Hematopoietic multipotent progenitor cell (in vitro differentiated cells): ENCODE measurements at regions not wholly inside any gene's neighbourhood (a gene's known extent, or its start where the extent isn't known, plus 50 kb on each side); places are given as distances from the start of the nearest gene placed in this dataset.

Experiments used
- DNase-seq, 3 donors: peaks; one replicate each; pipeline ENCODE4 v3.0.0-alpha.2; 2011 to 2015; ENCODE audit warnings: low read depth in 2 of 3, low spot score in 2 of 3

DNA sequence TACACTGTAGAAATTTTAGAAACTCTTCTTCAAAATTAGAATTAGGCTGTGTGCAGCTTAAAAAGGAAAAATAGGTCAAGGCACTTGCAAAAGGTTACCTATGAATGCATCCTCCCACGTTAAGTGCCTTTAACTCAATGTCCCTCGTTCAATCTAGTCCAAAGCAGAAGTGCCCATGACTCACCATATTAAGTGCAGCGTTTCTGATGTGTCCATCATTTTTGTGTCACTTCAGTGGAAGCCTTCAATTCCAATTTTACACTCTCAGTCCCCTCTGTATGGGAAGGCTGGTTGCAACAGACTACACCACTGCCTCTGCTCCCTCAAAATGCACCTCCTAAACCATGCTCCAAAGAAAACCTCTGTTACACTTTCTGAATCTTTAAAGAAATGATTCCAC lies 53.4 kb downstream of the FOXB1 start:
- no peak for DNase-seq

DNA sequence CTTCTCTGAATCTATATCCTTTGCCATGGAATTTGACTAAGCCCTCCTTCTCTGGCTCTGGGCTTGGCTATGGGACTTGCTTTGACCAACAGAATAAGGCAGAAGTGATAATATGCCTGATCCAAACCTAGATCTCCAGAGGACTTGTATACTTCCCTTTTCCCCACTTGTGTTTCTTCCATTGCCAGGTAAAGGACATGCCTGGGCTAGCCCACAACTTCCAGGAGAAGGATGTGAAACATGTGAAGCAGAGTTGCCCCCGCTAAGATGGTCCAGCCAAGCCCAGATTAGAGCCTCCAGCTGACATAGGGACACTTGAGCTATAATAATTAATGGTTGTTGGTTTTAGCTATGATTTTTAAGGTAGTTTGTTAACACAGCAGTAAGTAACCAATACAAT lies 55.1 kb downstream of the FOXB1 start:
- DNase-seq: no peak

DNA sequence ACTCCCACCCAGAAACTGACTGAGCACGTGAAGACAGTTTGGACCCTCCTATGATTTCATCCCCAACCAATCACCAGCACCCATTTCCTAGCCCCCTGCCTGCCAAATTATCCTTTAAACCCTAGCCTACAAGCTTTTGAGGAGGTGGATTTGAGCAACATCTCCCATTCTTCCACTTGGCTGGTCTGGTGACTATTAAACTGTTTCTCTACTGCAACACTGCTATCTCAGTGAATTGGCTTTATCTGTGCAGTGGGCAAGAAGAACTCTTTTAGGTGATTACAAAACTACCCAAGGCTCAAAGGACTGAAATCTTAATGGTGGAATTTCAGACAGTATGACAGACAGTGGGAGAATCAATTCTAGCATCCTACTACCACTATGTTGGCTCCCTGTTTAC lies 57.6 kb downstream of the FOXB1 start:
- DNase-seq: no peak

DNA sequence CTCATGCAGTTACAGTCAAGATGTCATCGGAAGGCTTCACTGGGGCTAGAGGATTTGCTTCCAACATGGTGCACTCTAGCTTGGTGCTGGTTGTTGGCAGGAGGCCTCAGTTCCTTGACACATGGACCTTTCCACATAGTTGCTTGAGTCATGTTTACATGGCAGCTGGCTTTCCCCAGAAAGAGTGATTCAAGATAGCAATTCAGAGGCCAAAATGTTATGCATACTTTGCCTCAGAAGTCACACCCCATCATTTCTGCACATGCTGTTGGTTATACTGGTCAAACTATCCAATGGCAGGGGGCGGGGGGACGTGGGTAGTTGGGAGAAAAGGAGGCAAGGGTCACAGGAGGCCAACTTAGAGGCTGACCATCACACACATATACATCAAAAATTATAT lies 58.7 kb downstream of the FOXB1 start:
- DNase-seq: no peak

GRCh38 chr15:60065951-60066350 lies 61.8 kb downstream of the FOXB1 start:
- no peak for DNase-seq

DNA sequence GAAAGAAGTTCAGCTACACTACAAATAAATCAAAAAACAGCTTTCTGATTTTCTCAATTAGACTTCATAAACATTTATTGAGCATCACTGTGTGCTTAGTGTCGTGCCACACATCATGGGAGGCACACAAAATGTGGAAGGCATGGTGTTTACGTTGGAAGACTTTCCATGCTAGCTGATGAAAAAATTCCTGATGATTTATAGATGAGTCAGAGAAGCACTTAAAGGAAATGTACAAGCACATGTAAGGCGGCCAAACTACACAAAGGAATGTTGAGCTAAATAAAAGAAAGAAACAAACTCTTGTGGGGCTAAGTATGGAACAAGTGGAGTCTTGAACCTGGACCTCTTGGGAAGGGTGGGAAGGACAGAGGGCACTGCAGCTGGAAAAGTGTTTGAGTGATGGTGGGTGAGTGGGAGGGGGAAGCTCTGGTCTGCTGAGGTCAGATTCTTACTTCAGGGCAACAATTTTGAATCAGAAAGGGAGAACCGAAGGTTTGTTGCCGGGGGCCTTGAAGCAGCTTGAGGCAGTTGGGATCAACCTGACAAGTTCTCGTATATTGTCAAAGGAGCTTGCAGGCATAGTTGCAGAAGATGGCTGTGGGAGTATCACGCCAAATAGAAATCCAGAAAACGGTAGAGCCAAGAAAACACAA lies 66.9 kb downstream of the FOXB1 start:
- DNase-seq: no peak

DNA sequence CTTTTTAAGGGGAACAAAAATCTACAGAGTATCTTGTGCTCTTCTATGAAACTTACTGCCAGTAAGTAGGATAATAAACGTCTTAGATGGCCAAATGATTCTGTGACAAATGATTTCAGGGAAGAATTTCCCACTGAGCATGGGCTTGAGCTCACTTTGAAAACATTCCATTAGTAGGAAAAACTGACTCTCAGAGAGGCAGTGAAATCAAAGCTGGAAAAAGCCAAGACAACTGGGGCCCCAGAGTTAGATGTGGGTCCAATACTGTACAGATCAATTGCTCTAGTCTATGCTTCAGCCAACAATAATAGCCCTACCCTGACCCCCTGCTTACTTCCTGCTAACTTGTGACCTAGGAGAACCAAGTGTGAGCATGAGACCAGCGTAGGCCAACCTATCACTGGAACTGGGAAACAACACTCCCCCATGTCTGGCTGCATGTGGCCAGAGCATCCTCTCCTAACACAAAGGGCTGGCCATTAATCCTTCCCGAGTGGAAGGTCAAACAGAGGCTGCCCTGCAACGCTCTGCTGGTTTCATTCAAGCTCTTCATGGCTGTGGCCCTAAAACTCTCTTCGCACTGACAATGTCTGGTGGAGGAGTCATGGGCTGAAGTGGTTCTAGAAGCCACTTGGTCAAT lies 68.8 kb downstream of the FOXB1 start:
- DNase-seq: no peak

DNA sequence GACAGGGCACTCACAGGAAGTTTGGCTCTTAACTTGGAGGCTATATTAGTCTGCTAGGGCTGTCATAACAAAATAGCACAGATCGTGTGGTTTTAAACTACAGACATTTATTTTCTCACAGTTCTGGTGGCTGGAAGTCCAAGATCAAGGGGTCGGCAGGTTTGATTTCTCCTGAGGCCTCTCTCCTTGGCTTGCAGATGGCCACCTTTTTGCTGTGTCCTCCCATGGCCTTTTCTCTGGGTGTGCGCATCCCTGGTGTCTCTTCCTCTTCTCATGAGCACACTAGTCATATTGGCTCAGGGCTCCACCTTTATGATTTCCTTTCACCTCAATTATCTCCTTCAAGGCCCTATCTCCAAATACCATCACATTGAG lies 69.3 kb downstream of the FOXB1 start:
- DNase-seq: no peak

- DNase-seq: peak in 1 of 3 donors; percentile 17
These were observed 70.2 kb downstream of the FOXB1 start for GRCh38 chr15:60074181-60074885.

- DNase-seq: no peak
These were observed 71.9 kb downstream of the FOXB1 start for GRCh38 chr15:60076045-60076444.

DNA sequence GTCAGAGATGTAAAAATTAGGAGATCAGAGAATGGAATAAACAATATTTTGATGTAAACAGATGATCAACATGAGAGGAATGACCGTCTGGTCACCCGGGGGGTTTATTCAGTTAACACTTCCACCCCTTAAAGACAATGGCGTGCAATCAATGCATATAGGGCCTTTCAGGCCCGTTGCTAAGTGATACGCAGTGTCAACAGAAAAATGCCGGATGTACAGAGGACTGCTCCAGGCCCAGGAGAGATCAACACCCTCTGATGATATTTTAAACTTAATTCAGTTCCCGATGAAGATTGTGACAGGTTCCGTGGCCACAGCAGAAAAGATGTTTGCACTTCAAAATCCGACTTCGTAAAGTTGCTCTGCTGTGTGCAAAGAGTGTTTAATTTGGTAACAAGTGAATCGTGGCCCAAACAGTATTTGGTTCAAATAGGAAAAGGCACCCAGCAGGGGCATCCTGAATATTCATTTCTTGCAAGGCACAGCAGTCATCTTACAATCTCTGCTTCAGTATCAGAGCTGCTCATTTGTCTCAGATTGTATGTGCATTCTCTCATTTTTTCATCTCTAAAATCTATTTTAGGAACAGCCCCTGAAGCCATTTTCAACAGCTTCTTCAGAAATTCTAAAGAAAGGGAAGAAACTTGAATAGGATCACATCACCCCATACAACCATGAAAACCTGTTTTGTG lies 72.6 kb downstream of the FOXB1 start:
- DNase-seq: no peak

- DNase-seq: no peak
These were observed 73.7 kb downstream of the FOXB1 start for GRCh38 chr15:60077581-60078359.

GRCh38 chr15:60079210-60079609 lies 75.1 kb downstream of the FOXB1 start:
- peak in 2 of 3 donors; percentile 13 to 27 for DNase-seq

DNA sequence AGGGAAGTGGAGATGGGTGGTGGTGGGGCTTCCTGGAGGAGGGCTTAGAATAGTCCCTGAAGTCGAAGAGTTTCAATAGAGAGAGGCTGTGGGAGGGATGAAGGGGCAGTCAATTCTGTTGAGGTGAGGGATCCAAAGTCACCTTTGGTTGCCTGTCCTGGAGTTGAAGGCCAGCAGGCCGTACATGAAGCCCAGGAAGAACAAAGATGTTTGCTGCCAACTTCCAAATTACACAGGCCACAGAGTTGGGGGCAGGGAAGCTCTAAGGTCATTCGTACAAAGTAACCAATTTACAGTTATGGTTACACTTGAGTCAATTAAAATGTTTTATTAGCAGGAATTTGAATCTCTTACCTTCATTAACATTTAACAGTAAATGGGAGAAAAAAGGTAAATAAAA lies 77.9 kb downstream of the FOXB1 start:
- DNase-seq: no peak

DNA sequence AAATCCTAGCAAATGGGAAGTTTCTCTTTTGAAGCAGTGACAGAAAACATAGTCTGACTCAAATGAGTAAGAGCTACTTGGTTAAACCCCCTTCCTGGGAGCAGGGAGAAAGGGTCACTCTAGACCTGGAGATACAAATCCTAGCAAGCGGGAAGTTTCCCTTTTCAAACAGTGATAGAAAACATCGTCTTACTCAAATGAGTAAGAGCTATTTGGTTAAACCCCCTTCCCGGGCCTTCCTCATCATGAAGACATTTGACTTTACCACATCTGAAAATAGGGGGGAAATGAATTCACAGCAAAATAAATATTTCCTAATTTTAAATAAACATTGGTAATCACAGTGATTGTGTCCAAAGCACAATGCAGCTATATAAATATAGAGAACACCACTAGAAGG lies 79.2 kb downstream of the FOXB1 start:
- no peak for DNase-seq

DNA sequence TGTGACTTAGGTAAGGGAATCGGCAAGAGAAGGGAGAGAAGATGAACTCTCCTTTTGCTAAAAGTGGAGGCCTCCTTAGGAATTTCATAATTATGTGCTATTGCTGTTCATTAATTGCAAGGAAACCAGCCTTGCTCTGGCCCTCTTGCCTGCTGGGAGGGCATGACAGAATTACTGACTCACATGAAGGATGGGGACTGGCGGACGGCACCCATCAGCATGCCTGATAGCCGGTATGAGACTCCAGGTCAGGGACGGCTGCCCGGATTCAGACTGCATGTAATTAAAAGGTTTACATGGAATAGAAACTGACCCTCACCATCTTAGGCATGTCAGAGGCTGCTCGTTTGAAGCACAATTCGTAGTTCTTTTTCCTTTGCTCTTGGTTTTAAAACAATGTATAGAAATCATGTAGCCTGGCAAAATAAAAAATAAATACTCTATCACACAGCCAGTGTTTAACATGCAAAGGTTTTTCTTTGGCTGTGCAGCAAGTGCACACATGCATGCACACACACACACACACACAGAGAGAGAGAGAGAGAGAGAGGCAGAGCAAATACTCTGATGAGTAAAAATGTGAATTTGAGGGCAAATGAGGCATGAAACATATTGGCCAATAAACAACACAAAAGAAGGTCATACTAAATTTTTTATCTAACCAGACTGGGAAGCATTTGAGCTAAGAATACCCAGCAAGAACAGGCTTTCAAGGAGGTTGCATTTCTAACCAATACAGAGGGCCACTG lies 82.7 kb downstream of the FOXB1 start:
- no peak for DNase-seq

DNA sequence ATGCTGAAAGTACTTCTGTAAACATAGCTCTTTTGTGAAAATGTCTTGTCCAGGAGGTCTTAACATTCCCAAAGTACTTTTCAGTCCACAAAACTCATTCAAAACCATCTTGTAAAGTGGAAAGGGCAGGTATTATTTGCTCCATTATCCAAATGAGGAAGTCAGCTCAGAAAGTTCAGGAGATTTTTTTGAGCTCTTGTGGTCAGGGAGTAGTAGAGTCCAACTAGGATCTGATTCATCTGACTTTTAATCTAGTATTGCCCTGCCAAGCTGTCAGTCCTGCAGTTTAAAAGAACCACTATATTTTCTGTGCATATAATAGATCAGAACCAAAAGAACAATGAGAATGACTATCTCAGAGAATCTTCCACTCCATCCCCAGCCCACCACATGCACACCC lies 83.5 kb downstream of the FOXB1 start:
- no peak for DNase-seq

DNA sequence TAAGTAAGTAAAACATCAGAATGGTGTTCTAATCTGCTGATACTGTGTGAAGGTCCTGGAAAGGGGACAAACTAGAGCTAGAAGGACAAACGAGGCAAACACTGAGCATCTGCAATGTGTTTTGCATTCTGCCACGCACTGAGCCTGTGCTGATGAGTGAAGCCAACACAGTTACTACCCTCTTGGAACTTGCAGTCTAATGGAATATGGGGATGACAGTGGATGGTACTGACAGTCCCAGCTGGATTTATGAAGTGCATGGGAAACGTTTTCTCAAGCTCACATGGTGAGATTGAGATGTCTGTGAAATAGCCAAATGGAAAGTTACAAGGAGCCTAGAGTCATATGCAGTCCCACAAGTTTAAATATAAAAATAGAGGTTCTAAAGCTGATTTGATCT lies 86.6 kb downstream of the FOXB1 start:
- no peak for DNase-seq

- DNase-seq: no peak
These were observed 87.0 kb downstream of the FOXB1 start for GRCh38 chr15:60091157-60091556.

- DNase-seq: no peak
These were observed 87.8 kb downstream of the FOXB1 start for GRCh38 chr15:60091911-60092310.
